ENCODE measurements at regions not wholly inside any gene's neighbourhood (a gene's known extent, or its start where the extent isn't known, plus 50 kb on each side); places are given as distances from the start of the nearest gene placed in this dataset.

DNA sequence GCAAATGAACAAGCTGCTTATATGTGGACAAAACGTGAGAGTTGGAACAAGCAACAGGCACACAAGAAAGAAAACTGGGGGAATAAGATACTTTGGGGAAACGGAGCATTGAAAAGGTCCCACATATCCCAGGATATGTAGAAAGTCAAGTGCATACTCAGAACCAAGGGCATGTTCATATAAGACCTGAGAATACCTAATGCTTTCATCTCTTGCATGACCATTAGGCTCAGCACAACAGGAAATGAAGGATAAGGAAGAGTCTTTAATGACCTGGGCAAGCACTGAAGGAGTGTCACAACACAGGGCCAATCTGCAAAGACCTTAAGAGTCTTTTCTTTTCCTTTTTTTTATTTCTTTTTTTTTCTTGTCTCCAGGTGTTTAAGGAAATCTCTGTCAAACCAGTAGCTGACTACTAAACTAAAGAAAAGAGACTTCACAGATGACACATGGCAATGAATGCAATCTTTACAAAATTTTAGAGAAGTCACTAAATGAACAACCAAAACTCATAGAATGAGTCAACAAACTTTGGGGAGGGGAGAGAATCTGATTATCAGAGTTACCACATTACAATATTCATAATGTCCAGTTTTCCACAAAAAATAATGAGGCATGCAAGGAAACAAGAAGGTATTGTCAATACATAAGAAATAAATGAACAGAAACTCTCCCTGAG, 67.9 kb upstream of the STK26 start:
- no peaks in the 10 kb centered on the region for H3K9me3 Mint-ChIP-seq (ENCODE audit: insufficient read depth)
- ChIA-PET POLR2A (no interaction called here), CTCF (no interaction called here)
- no peaks in the 10 kb centered on the region for H3K27me3 Mint-ChIP-seq (ENCODE audit: low read depth)
- H3K36me3 Mint-ChIP-seq (ENCODE audit: low read depth), result no peaks in the 10 kb centered on the region
- ATAC-seq (no peak), DNase-seq (no peak)
- H3K27ac Mint-ChIP-seq, result no peak overlapping the region
- no peaks in the 10 kb centered on the region for H3K4me1 Mint-ChIP-seq (ENCODE audit: low read depth)
- H3K4me3 Mint-ChIP-seq, result no peak overlapping the region

DNA sequence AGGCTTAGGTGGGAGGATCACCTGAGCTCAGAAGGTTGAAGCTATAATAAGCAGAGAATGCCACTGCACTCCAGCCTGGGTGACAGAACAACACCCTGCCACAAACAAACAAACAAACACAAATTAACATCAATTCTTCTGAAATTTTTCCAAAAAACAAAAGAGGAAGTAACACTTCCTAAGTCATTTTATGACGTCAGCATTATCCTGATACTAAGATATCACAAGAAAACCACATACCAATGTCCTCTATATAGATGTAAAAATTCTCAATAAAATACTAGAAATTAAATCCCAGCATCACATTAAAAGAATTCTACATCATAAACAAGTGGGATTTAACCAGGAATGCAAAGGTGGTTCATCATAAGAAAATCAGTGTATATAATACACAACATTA, 64.4 kb upstream of the STK26 start:
- ChIA-PET POLR2A (no interaction called here), CTCF (no interaction called here)
- H3K4me1 Mint-ChIP-seq (ENCODE audit: low read depth), result peaks cover 3% of the 10 kb centered on the region
- H3K27ac Mint-ChIP-seq, result no peak overlapping the region
- DNase-seq, result no peak
- no peaks in the 10 kb centered on the region for H3K9me3 Mint-ChIP-seq (ENCODE audit: insufficient read depth)
- no peak for ATAC-seq
- no peaks in the 10 kb centered on the region for H3K27me3 Mint-ChIP-seq (ENCODE audit: low read depth)
- no peaks in the 10 kb centered on the region for H3K36me3 Mint-ChIP-seq (ENCODE audit: low read depth)
- no peak overlapping the region for H3K4me3 Mint-ChIP-seq

DNA sequence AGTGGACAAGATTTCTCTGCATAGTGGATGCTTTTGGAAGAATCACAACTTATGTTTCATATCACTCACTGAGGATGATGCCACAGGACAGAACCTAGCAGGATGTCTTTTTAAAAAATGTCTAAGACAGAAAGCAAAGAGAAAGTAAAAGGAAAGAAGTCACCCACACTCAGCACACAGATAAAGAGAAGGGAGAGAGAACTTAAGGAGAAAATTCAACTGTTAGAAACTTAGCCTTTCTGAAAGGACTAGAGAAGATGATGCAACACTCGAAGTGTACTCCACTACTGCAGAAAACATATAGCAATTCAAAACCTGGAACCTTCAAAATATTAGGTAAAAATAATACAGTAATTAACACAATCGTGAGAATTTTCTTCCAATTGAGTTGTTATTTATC, 52.8 kb upstream of the STK26 start:
- H3K4me3 Mint-ChIP-seq, result peak overlapping the region; percentile 5
- H3K27ac Mint-ChIP-seq, result peak overlapping the region; percentile 71
- H3K36me3 Mint-ChIP-seq (ENCODE audit: low read depth), result no peaks in the 10 kb centered on the region
- ChIA-PET POLR2A (no interaction called here), CTCF (no interaction called here)
- no peaks in the 10 kb centered on the region for H3K9me3 Mint-ChIP-seq (ENCODE audit: insufficient read depth)
- no peak for ATAC-seq
- no peak for DNase-seq
- H3K4me1 Mint-ChIP-seq (ENCODE audit: low read depth), result peaks cover 7% of the 10 kb centered on the region
- no peaks in the 10 kb centered on the region for H3K27me3 Mint-ChIP-seq (ENCODE audit: low read depth)

Data from activated CD8-positive, alpha-beta T cell treated with anti-CD3 and anti-CD28 coated beads, Interleukin-2, amount 10 ng/mL, durations not matched to agents 7 days and 5 days (primary cell).